ENCODE measurements at regions not wholly inside any gene's neighbourhood (a gene's known extent, or its start where the extent isn't known, plus 50 kb on each side); places are given as distances from the start of the nearest gene placed in this dataset.

DNA sequence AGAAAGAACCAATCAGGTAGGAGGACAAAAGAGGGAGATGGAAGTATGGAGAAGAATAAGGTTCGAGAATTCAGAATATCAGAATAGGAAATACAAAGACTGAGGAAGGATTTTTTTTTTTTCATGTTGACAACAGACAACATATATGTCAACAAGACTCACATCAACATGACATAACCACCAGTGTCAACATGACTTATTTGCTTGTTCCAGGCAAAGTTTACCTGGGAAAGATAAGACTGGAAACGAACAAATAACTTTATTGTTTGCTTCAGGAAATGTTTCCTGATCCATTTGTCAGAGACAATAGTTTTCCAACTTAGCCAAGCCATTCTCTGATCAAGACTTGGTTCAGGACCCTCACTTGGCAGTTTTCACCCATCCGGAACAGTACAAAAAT is 321.9 kb upstream of the NETO1 start:
- ChIA-PET RAD21 (ENCODE audit: unreplicated experiment) (no interaction called here), SMC1A (ENCODE audit: uncharacterized antibody, unreplicated experiment) (no interaction called here), CTCF (no interaction called here), POLR2A (no interaction called here)
- no TSS peak for BruUV-seq (replicated peaks)
- Histone ChIP-seq H3K9me3 (replicated peaks; ENCODE audit: control insufficient read depth, insufficient read depth, low read length) (no peaks in the 10 kb centered on the region), H3K4me3 (no peak overlapping the region), H3K36me3 (ENCODE audit: control insufficient read depth in 2 of 2, insufficient read depth in 2 of 2, low read length in 1 of 2) (no peaks in the 10 kb centered on the region), H3K79me2 (ENCODE audit: control insufficient read depth, insufficient read depth, low read length) (no peaks in the 10 kb centered on the region), H3K4me1 (ENCODE audit: control insufficient read depth, insufficient read depth, low read length) (no peaks in the 10 kb centered on the region), H4K20me1 (ENCODE audit: control insufficient read depth, insufficient read depth) (no peaks in the 10 kb centered on the region), H3K4me2 (ENCODE audit: control insufficient read depth, insufficient read depth) (no peak overlapping the region), H3K27me3 (replicated peaks in 1 of 2; ENCODE audit: control insufficient read depth in 2 of 2, insufficient read depth in 2 of 2, low read length in 1 of 2) (no peaks in the 10 kb centered on the region), H2AFZ (ENCODE audit: control insufficient read depth, low read depth, low read length) (no peak overlapping the region), H3K27ac (ENCODE audit: control insufficient read depth, insufficient read depth) (no peak overlapping the region), H3K9ac (ENCODE audit: control insufficient read depth, insufficient read depth, low read length) (no peak overlapping the region)
- DNase-seq (ENCODE audit: low read depth, low spot score) (no peak), ATAC-seq (no peak), FAIRE-seq (no peak)
- intact Hi-C loops (cut with micrococcal nuclease; ENCODE audit: unreplicated experiment) = no loop called here
- TF ChIP-seq, protein P1, sequence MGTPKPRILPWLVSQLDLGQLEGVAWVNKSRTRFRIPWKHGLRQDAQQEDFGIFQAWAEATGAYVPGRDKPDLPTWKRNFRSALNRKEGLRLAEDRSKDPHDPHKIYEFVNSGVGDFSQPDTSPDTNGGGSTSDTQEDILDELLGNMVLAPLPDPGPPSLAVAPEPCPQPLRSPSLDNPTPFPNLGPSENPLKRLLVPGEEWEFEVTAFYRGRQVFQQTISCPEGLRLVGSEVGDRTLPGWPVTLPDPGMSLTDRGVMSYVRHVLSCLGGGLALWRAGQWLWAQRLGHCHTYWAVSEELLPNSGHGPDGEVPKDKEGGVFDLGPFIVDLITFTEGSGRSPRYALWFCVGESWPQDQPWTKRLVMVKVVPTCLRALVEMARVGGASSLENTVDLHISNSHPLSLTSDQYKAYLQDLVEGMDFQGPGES (IDR thresholded peaks at IDR 0.05) = no peak
- TF ChIP-seq, protein P2, sequence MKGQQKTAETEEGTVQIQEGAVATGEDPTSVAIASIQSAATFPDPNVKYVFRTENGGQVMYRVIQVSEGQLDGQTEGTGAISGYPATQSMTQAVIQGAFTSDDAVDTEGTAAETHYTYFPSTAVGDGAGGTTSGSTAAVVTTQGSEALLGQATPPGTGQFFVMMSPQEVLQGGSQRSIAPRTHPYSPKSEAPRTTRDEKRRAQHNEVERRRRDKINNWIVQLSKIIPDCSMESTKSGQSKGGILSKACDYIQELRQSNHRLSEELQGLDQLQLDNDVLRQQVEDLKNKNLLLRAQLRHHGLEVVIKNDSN (IDR thresholded peaks at IDR 0.05; ENCODE audit: borderline replicate concordance, extremely low read length, insufficient read depth, low read depth, low read length) = no peak
- TF ChIP-seq SIX5 (IDR thresholded peaks at IDR 0.05; ENCODE audit: low read depth, low read length, severe bottlenecking) = no peak
- no peak for TF ChIP-seq FOS (IDR thresholded peaks at IDR 0.05; ENCODE audit: borderline replicate concordance, extremely low read depth, insufficient read length)
- no peak for TF ChIP-seq NFIC (IDR thresholded peaks at IDR 0.05; ENCODE audit: low read depth, low read length)
- no peak for TF ChIP-seq CBX3 (IDR thresholded peaks at IDR 0.05; ENCODE audit: borderline replicate concordance, low read depth)
- 16% methylated on average over 3 of the region's 3 CpGs for WGBS (ENCODE audit: insufficient coverage, insufficient replicate concordance, low lambda C conversion rate, missing lambda C conversion rate)
- in situ Hi-C loops (cut with MboI) = no loop called here

DNA sequence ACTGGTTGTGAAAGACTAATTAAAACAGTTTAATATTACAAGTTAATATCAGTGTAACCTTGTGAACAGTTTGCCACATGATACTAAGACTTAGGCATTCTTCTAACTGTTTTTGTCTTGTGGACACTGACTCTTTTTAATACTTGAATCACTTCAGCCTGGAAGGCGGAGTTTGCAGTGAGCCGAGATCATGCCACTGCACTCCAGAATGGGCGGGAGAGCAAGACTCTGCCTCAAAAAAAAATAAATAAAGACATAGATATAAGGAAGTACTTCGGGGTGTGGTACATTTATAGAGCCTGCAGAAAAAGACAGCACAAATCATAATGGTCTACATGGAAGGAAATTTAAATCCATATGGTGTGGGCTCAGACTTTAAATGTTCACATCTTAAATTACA is 300.4 kb upstream of the NETO1 start:
- no peaks in the 10 kb centered on the region for H3K9me3 ChIP-seq (replicated peaks; ENCODE audit: control insufficient read depth, insufficient read depth, low read length)
- H3K27me3 ChIP-seq (replicated peaks in 1 of 2; ENCODE audit: control insufficient read depth in 2 of 2, insufficient read depth in 2 of 2, low read length in 1 of 2) = no peaks in the 10 kb centered on the region
- no peak for ATAC-seq
- DNase-seq (ENCODE audit: low read depth, low spot score) = no peak
- in situ Hi-C loops (cut with MboI) (no loop called here), intact Hi-C loops (cut with micrococcal nuclease; ENCODE audit: unreplicated experiment) (no loop called here)
- ChIA-PET CTCF (no interaction called here), SMC1A (ENCODE audit: uncharacterized antibody, unreplicated experiment) (no interaction called here), RAD21 (ENCODE audit: unreplicated experiment) (no interaction called here), POLR2A (no interaction called here)
- no peak overlapping the region for H3K9ac ChIP-seq (ENCODE audit: control insufficient read depth, insufficient read depth, low read length)
- H3K36me3 ChIP-seq (ENCODE audit: control insufficient read depth in 2 of 2, insufficient read depth in 2 of 2, low read length in 1 of 2) = no peaks in the 10 kb centered on the region
- 10% methylated on average over 4 of the region's 4 CpGs for WGBS (ENCODE audit: insufficient coverage, insufficient replicate concordance, low lambda C conversion rate, missing lambda C conversion rate)
- H3K4me3 ChIP-seq = no peak overlapping the region
- H3K79me2 ChIP-seq (ENCODE audit: control insufficient read depth, insufficient read depth, low read length) = no peaks in the 10 kb centered on the region
- FAIRE-seq = no peak
- no peak overlapping the region for H2AFZ ChIP-seq (ENCODE audit: control insufficient read depth, low read depth, low read length)
- H4K20me1 ChIP-seq (ENCODE audit: control insufficient read depth, insufficient read depth) = no peaks in the 10 kb centered on the region
- H3K27ac ChIP-seq (ENCODE audit: control insufficient read depth, insufficient read depth) = no peak overlapping the region
- H3K4me2 ChIP-seq (ENCODE audit: control insufficient read depth, insufficient read depth) = no peak overlapping the region
- H3K4me1 ChIP-seq (ENCODE audit: control insufficient read depth, insufficient read depth, low read length) = no peaks in the 10 kb centered on the region
- no TSS peak for BruUV-seq (replicated peaks)
- TF ChIP-seq DPF2 (IDR thresholded peaks at IDR 0.05) = no peak
- TF ChIP-seq STAT1 (conservative IDR thresholded peaks at IDR 0.05) = no peak
- TF ChIP-seq, protein P3, sequence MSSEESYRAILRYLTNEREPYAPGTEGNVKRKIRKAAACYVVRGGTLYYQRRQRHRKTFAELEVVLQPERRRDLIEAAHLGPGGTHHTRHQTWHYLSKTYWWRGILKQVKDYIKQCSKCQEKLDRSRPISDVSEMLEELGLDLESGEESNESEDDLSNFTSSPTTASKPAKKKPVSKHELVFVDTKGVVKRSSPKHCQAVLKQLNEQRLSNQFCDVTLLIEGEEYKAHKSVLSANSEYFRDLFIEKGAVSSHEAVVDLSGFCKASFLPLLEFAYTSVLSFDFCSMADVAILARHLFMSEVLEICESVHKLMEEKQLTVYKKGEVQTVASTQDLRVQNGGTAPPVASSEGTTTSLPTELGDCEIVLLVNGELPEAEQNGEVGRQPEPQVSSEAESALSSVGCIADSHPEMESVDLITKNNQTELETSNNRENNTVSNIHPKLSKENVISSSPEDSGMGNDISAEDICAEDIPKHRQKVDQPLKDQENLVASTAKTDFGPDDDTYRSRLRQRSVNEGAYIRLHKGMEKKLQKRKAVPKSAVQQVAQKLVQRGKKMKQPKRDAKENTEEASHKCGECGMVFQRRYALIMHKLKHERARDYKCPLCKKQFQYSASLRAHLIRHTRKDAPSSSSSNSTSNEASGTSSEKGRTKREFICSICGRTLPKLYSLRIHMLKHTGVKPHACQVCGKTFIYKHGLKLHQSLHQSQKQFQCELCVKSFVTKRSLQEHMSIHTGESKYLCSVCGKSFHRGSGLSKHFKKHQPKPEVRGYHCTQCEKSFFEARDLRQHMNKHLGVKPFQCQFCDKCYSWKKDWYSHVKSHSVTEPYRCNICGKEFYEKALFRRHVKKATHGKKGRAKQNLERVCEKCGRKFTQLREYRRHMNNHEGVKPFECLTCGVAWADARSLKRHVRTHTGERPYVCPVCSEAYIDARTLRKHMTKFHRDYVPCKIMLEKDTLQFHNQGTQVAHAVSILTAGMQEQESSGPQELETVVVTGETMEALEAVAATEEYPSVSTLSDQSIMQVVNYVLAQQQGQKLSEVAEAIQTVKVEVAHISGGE (CRISPR knock-in tag; IDR thresholded peaks at IDR 0.05) = no peak
- no peak for TF ChIP-seq NFXL1 (IDR thresholded peaks at IDR 0.05; ENCODE audit: borderline replicate concordance)
- no peak for TF ChIP-seq BRCA1 (IDR thresholded peaks at IDR 0.05; ENCODE audit: low read depth, low read length)
- TF ChIP-seq ZNF622 (IDR thresholded peaks at IDR 0.05) = no peak
- TF ChIP-seq JUND (IDR thresholded peaks at IDR 0.05; ENCODE audit: low read depth, low read length) = no peak
